ENCODE measurements at regions not wholly inside any gene's neighbourhood (a gene's known extent, or its start where the extent isn't known, plus 50 kb on each side); places are given as distances from the start of the nearest gene placed in this dataset.

- H3K9ac ChIP-seq (ENCODE audit: low read length), result no peak overlapping the region
- H3K4me2 ChIP-seq (ENCODE audit: low read length), result no peak overlapping the region
- no peak overlapping the region for H3K27ac ChIP-seq (ENCODE audit: low read depth, low read length)
- RAD21 ChIA-PET (ENCODE audit: low non-redundant PET in 1 of 2, low total read pairs in 2 of 2, uncharacterized antibody in 2 of 2, unreplicated experiment in 2 of 2), result no interaction called here
- no peak for DNase-seq (ENCODE audit: low read depth, low spot score)
- POLR2A ChIA-PET, result no interaction called here
- no peaks in the 10 kb centered on the region for H3K79me2 ChIP-seq (ENCODE audit: insufficient read depth, low read length)
- no peaks in the 10 kb centered on the region for H3K36me3 ChIP-seq (ENCODE audit: control insufficient read depth in 1 of 2, insufficient read depth in 2 of 2, low read length in 2 of 2)
- no peaks in the 10 kb centered on the region for H4K20me1 ChIP-seq (ENCODE audit: insufficient read depth)
- no peak overlapping the region for H2AFZ ChIP-seq (ENCODE audit: low read depth, low read length, poor library complexity, severe bottlenecking)
- CTCF ChIA-PET, result no interaction called here
- no peaks in the 10 kb centered on the region for H3K27me3 ChIP-seq (ENCODE audit: insufficient read depth, low read length)
- intact Hi-C loops (cut with micrococcal nuclease), result no loop called here
- no TSS peak for BruUV-seq (replicated peaks)
- peaks cover 0 to 4% of the 10 kb centered on the region in 2 experiments; a peak in 2 of 4 replicates for H3K4me1 ChIP-seq (ENCODE audit: control insufficient read depth in 1 of 2, insufficient read depth in 2 of 2, low read length in 2 of 2)
- no peaks in the 10 kb centered on the region for H3K9me2 ChIP-seq (ENCODE audit: insufficient read depth)
- TF ChIP-seq POLR2A (IDR thresholded peaks at IDR 0.05; ENCODE audit: borderline replicate concordance, extremely low read depth, insufficient read depth, insufficient read length) (no peak), SIN3A (IDR thresholded peaks at IDR 0.05; ENCODE audit: low read depth) (no peak), MAX (IDR thresholded peaks at IDR 0.05) (no peak), EZH2 (IDR thresholded peaks at IDR 0.05) (no peak), EZH2phosphoT487 (IDR thresholded peaks at IDR 0.05; ENCODE audit: borderline replicate concordance) (no peak), YY1 (IDR thresholded peaks at IDR 0.05; ENCODE audit: extremely low read depth, insufficient replicate concordance, low read depth, low read length) (no peak), ELF1 (IDR thresholded peaks at IDR 0.05; ENCODE audit: borderline replicate concordance, low read depth) (no peak)
- H3K4me3 ChIP-seq (replicated peaks in 1 of 2; ENCODE audit: low read depth in 1 of 2, low read length in 2 of 2), result no peak overlapping the region
- no peak for ATAC-seq
- H3K9me3 ChIP-seq (ENCODE audit: control insufficient read depth in 1 of 2, insufficient read depth in 1 of 2, low read depth in 1 of 2, low read length in 2 of 2), result no peaks in the 10 kb centered on the region
Measured at GRCh38 chr14:34030864-34031263, 80.0 kb upstream of the EGLN3 start.

GRCh38 chr14:34029921-34030334 lies 79.1 kb upstream of the EGLN3 start:
- no peaks in the 10 kb centered on the region for H4K20me1 ChIP-seq (ENCODE audit: insufficient read depth)
- H3K36me3 ChIP-seq (ENCODE audit: control insufficient read depth in 1 of 2, insufficient read depth in 2 of 2, low read length in 2 of 2), result no peaks in the 10 kb centered on the region
- DNase-seq (ENCODE audit: low read depth, low spot score) (no peak), ATAC-seq (no peak)
- H3K27me3 ChIP-seq (ENCODE audit: insufficient read depth, low read length), result no peaks in the 10 kb centered on the region
- intact Hi-C loops (cut with micrococcal nuclease), result no loop called here
- no peak overlapping the region for H3K9ac ChIP-seq (ENCODE audit: low read length)
- ChIA-PET POLR2A (no interaction called here), CTCF (no interaction called here), RAD21 (ENCODE audit: low non-redundant PET in 1 of 2, low total read pairs in 2 of 2, uncharacterized antibody in 2 of 2, unreplicated experiment in 2 of 2) (no interaction called here)
- H3K9me3 ChIP-seq (ENCODE audit: control insufficient read depth in 1 of 2, insufficient read depth in 1 of 2, low read depth in 1 of 2, low read length in 2 of 2), result no peaks in the 10 kb centered on the region
- H2AFZ ChIP-seq (ENCODE audit: low read depth, low read length, poor library complexity, severe bottlenecking), result no peak overlapping the region
- no TSS peak for BruUV-seq (replicated peaks)
- H3K4me1 ChIP-seq (ENCODE audit: control insufficient read depth in 1 of 2, insufficient read depth in 2 of 2, low read length in 2 of 2), result no peaks in the 10 kb centered on the region
- no peaks in the 10 kb centered on the region for H3K79me2 ChIP-seq (ENCODE audit: insufficient read depth, low read length)
- no peak overlapping the region for H3K4me2 ChIP-seq (ENCODE audit: low read length)
- H3K4me3 ChIP-seq (replicated peaks in 1 of 2; ENCODE audit: low read depth in 1 of 2, low read length in 2 of 2), result no peak overlapping the region
- no peak overlapping the region for H3K27ac ChIP-seq (ENCODE audit: low read depth, low read length)
- H3K9me2 ChIP-seq (ENCODE audit: insufficient read depth), result no peaks in the 10 kb centered on the region
- TF ChIP-seq POLR2AphosphoS5 (IDR thresholded peaks at IDR 0.05; ENCODE audit: low read depth, low read length) (no peak), ATF3 (IDR thresholded peaks at IDR 0.05) (no peak), CBX3 (IDR thresholded peaks at IDR 0.05; ENCODE audit: low read depth) (no peak), ZFX (IDR thresholded peaks at IDR 0.05) (no peak), ZBTB33 (IDR thresholded peaks at IDR 0.05; ENCODE audit: extremely low read depth, insufficient replicate concordance, low read length) (no peak), TCF7L2 (IDR thresholded peaks at IDR 0.05; ENCODE audit: borderline replicate concordance, extremely low read depth, insufficient read depth, insufficient read length) (no peak), SIN3A (IDR thresholded peaks at IDR 0.05; ENCODE audit: low read depth) (no peak), EZH2phosphoT487 (IDR thresholded peaks at IDR 0.05; ENCODE audit: borderline replicate concordance) (no peak), EZH2 (IDR thresholded peaks at IDR 0.05) (no peak), CEBPB (IDR thresholded peaks at IDR 0.05; ENCODE audit: low read depth) (no peak), MAX (IDR thresholded peaks at IDR 0.05) (no peak), CTCF (IDR thresholded peaks at IDR 0.05 in 2 of 3, conservative IDR thresholded peaks at IDR 0.05 in 1 of 3; ENCODE audit: borderline replicate concordance in 1 of 3, insufficient read depth in 1 of 3, low read depth in 2 of 3, low read length in 2 of 3) (no peak)

All from HCT116 (cell line).